GM12872 (cell line): ENCODE measurements at regions not wholly inside any gene's neighbourhood (a gene's known extent, or its start where the extent isn't known, plus 50 kb on each side); places are given as distances from the start of the nearest gene placed in this dataset.

Experiments
- TF ChIP-seq, protein P1 (sequence below): IDR thresholded peaks from 3 replicates; pipeline ENCODE4 v1.5.1; 2011; ENCODE audit warnings: low read depth, mild to moderate bottlenecking, low read length, moderate library complexity; ENCODE audit not compliant: insufficient read depth

DNA sequence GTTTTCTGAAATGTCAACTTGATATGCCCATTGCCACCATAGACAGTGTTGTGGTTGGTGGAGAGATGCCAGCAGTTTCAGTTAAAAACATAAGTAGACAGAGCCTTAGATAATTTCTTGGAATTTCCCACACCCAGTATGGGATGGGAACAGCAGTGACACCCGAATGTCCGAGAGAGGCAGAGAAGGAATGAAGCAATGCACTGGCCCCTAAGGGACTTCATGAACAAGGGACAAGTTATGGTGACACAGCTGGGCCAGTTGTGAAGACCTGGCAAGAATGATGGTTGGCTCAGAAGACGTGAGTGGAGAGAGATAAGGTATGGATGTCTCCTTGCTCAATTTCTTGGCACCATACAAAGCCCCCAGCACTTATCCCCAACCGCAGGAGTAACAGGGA is 165.2 kb upstream of the APCDD1 start:
- TF ChIP-seq, protein P1, sequence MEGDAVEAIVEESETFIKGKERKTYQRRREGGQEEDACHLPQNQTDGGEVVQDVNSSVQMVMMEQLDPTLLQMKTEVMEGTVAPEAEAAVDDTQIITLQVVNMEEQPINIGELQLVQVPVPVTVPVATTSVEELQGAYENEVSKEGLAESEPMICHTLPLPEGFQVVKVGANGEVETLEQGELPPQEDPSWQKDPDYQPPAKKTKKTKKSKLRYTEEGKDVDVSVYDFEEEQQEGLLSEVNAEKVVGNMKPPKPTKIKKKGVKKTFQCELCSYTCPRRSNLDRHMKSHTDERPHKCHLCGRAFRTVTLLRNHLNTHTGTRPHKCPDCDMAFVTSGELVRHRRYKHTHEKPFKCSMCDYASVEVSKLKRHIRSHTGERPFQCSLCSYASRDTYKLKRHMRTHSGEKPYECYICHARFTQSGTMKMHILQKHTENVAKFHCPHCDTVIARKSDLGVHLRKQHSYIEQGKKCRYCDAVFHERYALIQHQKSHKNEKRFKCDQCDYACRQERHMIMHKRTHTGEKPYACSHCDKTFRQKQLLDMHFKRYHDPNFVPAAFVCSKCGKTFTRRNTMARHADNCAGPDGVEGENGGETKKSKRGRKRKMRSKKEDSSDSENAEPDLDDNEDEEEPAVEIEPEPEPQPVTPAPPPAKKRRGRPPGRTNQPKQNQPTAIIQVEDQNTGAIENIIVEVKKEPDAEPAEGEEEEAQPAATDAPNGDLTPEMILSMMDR = no peak

DNA sequence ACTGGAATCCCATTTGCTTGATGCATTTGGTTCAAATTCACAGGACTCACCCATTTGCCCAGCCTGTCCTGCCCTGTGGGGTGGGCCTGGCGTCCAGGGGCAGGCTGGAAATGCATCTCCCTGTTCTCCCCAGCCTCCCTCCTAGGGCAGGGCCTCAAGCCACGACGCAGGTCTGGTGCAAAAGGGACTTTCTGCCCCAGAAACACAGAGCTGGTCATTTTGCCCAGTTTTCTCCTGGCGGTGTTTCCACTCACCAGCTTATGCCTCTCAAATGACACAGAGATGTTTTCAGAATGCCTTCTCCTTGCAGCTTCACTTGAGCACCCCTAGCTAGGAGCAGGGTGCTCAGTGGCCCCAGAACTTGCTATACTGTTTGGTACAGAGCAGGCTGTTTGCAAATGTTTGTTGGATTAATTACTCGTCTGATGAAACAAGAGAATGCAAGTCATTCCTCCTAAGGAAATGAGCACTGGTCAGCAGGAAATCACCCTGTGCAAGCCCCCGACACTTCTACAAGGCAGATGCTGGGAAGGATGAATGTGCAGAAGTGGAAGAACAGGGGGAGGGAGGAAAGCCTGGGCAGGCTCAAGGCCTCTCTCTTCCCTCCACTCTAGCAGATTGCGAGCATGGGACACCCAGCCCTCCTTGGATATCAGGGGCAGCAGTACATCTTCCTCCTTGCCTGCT is 164.3 kb upstream of the APCDD1 start:
- TF ChIP-seq, protein P1 = no peak

DNA sequence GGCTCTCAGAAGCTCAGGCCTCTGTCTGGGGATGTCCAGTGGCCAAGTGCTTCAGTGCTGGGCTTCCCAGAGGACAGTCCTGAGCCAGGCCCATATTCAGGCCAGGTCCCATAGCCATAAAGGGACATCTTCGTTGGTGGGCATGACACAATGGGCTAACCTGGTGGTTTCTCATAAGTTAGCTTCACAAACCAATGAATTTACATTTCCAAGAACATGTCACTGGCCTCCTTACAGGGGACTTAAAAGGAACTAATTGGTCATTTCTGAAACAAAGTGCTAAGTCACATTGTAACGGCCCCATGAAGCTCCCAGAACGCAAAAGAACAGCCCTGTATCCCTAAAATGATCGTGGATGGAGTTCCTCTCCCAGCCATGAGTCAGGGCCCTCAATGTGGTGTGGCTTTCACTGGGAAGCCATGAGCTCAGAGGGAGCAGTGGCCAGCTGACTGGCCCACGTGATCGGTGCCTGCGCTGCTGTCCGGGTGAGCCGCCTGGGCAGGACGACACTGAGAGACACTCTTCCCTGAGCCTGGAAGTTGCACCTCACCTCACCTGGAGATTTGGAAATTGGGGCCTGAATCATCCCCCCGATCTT is 163.7 kb upstream of the APCDD1 start:
- TF ChIP-seq, protein P1 = no peak

GRCh38 chr18:10291568-10291981 is 162.9 kb upstream of the APCDD1 start:
- TF ChIP-seq, protein P1 = no peak

DNA sequence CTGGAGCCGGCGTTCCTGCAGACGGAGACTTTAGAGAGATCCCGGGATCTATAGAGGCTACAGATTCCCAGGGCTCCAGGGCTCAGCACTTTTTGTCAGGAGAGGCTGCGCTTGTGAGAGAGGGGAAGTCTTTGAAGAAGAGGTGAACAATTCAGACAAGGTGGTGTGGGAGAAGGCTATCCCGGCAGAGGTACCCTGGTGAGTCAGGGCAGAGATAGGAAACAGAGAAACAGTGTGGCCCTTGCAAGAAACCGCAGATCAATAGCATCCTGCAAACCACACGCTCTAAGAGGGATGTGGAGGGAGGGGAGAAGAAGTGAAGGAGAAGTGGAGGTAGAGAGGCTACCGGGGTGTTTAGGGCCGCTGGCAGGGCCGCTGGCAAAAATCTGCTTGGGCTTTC is 160.5 kb upstream of the APCDD1 start:
- TF ChIP-seq, protein P1 = no peak

GRCh38 chr18:10295751-10296150 is 158.7 kb upstream of the APCDD1 start:
- TF ChIP-seq, protein P1 = no peak

- TF ChIP-seq, protein P1 = no peak
Measured at GRCh38 chr18:10296491-10296890, 157.9 kb upstream of the APCDD1 start.
